GM12892 (cell line): ENCODE measurements at regions not wholly inside any gene's neighbourhood (a gene's known extent, or its start where the extent isn't known, plus 50 kb on each side); places are given as distances from the start of the nearest gene placed in this dataset.

Source experiments
- POLR2A ChIP-seq: IDR thresholded peaks from 2 replicates; pipeline ENCODE4 v1.6.1; 2011; ENCODE audit warnings: low read depth, low read length, control low read depth
- POLR2AphosphoS5 ChIP-seq: IDR thresholded peaks from 2 replicates; pipeline ENCODE4 v1.6.1; 2011; ENCODE audit warnings: low read depth, low read length, control low read depth

GRCh38 chr12:87796961-87797516, 232.2 kb downstream of the C12orf50 start:
- TF ChIP-seq POLR2AphosphoS5 (no peak), POLR2A (no peak)
